ENCODE measurements at regions not wholly inside any gene's neighbourhood (a gene's known extent, or its start where the extent isn't known, plus 50 kb on each side); places are given as distances from the start of the nearest gene placed in this dataset.

DNA sequence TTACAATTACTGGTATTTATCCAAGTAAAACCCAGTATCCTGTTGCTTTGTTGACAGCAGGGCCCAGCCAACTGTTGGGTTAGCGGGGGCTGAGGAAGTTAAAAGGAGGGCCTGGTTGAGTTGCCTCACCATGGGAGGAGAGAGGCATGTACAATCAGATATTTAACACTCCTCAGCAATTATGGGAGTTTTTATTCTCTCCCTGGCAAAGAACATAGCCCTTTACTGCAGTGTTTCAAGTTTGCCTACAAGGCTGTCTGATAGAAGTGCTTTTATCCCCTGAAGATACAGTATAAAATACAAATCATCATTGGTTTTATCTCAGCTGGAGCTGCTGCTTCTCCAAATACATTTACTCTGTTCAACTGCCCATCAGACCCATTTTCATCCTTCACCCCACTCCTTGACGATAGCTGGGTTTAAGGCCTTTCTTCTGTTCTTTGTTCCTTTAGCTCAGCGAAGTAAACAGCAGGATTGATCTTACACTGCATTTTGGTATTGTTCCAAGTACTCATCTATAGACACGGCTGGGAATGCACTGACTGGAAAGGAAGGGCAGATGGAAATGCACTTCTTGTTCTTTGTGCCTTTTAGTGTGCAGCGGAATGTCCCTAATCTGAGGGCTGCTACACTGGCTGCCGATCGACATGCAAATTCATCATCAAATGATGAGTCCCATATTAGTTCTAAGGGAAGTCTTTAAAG, 402.5 kb upstream of the SPRED2 start (continued):
- TF ChIP-seq, protein P1, sequence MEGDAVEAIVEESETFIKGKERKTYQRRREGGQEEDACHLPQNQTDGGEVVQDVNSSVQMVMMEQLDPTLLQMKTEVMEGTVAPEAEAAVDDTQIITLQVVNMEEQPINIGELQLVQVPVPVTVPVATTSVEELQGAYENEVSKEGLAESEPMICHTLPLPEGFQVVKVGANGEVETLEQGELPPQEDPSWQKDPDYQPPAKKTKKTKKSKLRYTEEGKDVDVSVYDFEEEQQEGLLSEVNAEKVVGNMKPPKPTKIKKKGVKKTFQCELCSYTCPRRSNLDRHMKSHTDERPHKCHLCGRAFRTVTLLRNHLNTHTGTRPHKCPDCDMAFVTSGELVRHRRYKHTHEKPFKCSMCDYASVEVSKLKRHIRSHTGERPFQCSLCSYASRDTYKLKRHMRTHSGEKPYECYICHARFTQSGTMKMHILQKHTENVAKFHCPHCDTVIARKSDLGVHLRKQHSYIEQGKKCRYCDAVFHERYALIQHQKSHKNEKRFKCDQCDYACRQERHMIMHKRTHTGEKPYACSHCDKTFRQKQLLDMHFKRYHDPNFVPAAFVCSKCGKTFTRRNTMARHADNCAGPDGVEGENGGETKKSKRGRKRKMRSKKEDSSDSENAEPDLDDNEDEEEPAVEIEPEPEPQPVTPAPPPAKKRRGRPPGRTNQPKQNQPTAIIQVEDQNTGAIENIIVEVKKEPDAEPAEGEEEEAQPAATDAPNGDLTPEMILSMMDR (IDR thresholded peaks at IDR 0.05; ENCODE audit: control extremely low read depth in 1 of 3, insufficient read depth in 1 of 3, low read depth in 1 of 3, low read length in 3 of 3): no peak
- TF ChIP-seq BACH1 (IDR thresholded peaks at IDR 0.05; ENCODE audit: low read length) (no peak), KDM1A (IDR thresholded peaks at IDR 0.05; ENCODE audit: borderline replicate concordance, low read length) (no peak), ZNF274 (IDR thresholded peaks at IDR 0.05; ENCODE audit: borderline replicate concordance, extremely low read depth, low read length) (no peak), GABPA (IDR thresholded peaks at IDR 0.05; ENCODE audit: borderline replicate concordance, insufficient read depth, low read length) (no peak), SIN3A (conservative IDR thresholded peaks at IDR 0.05 in 1 of 2, IDR thresholded peaks at IDR 0.05 in 1 of 2; ENCODE audit: low read depth in 1 of 2, low read length in 2 of 2) (no peak), KDM5A (IDR thresholded peaks at IDR 0.05; ENCODE audit: low read length) (no peak)
